IPS-20b (cell line): ENCODE measurements at regions not wholly inside any gene's neighbourhood (a gene's known extent, or its start where the extent isn't known, plus 50 kb on each side); places are given as distances from the start of the nearest gene placed in this dataset.

ENCODE experiments used
- H3K27ac ChIP-seq: one replicate; pipeline ENCODE4 v1.5.1; 2013; ENCODE audit warnings: low read length
- H3K27me3 ChIP-seq: 2 replicates; pipeline ENCODE4 v1.6.1; 2013; ENCODE audit warnings: mild to moderate bottlenecking, low read length, inconsistent platforms; ENCODE audit not compliant: insufficient read depth
- H3K36me3 ChIP-seq: 2 replicates; pipeline ENCODE4 v1.6.1; 2013; ENCODE audit warnings: low read depth, mild to moderate bottlenecking, inconsistent platforms, low read length, moderate library complexity; ENCODE audit not compliant: insufficient read depth
- H3K4me1 ChIP-seq: 2 replicates; pipeline ENCODE4 v1.6.1; 2013; ENCODE audit warnings: mild to moderate bottlenecking, control low read depth, inconsistent platforms, low read length, moderate library complexity; ENCODE audit not compliant: insufficient read depth
- H3K4me3 ChIP-seq: 2 replicates; pipeline ENCODE4 v1.5.1; 2013; ENCODE audit warnings: mild to moderate bottlenecking, low read length, inconsistent platforms
- H3K9ac ChIP-seq: 2 replicates; pipeline ENCODE4 v1.6.1; 2013; ENCODE audit warnings: low read depth, mild to moderate bottlenecking, inconsistent platforms, low read length, moderate library complexity
- H3K9me3 ChIP-seq: 2 replicates; pipeline ENCODE4 v1.6.1; 2013; ENCODE audit warnings: mild to moderate bottlenecking, low read depth, low read length, inconsistent platforms; ENCODE audit not compliant: insufficient read depth

DNA sequence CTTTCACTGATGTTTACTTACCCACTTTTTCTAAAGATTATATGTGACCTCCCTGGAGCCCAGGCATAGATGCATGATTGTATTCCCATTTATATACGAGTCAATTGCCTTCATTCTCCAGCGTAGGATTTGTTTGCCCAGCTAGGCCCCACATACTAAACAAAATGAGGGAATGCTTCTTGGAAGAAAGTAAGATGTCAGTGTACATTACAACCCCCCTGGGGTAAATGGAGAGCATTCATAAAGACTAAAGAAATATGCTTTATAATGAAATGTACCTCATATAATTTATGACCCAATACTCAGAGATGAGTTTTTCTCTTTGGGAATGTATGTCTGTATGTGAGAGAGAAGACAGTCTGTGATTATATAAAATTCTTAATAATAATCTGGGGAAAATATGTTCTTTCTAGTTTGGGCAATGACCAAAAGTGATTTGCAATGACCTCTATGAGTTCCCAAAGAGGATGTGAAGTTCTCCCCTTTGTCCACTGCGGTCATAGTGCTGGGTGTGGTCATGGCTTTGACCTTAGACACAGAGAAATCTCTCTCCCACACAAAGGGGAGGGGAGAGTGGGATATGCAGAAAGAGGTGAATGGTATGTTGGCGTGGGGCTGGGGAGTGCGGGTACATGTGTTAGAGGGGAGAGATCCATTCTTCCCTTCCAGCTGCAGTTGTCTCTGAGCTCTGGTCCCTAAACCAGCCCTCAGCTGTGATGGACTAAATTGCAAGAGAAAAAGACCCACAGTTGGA is 175.6 kb downstream of the EN1 start:
- H3K9ac ChIP-seq, result no peak overlapping the region
- H3K4me3 ChIP-seq, result no peak overlapping the region
- no peaks in the 10 kb centered on the region for H3K36me3 ChIP-seq
- peaks cover 9% of the 10 kb centered on the region; the same call in 1 of the 2 replicates for H3K4me1 ChIP-seq
- no peaks in the 10 kb centered on the region for H3K9me3 ChIP-seq
- no peaks in the 10 kb centered on the region for H3K27me3 ChIP-seq
- H3K27ac ChIP-seq, result no peak overlapping the region

DNA sequence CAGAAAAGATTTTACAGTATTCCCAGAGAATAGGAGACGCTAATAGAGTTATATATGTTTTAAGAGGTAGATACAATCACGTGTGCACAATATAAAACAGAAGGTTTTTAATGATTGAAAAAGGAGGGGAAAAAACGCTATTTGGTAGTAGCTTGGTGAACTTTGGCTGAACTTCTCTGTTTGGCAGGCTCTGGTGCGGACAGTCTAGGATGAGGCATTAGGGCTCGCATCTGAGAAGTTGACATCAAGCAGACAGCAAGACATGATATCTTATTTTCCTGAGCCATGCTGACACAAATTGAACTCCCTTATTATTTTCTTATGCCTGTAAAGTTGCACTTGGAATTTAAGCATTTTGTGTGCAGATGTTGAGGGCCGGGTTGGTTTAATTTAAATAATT is 176.6 kb downstream of the EN1 start:
- H3K9ac ChIP-seq, result no peak overlapping the region

DNA sequence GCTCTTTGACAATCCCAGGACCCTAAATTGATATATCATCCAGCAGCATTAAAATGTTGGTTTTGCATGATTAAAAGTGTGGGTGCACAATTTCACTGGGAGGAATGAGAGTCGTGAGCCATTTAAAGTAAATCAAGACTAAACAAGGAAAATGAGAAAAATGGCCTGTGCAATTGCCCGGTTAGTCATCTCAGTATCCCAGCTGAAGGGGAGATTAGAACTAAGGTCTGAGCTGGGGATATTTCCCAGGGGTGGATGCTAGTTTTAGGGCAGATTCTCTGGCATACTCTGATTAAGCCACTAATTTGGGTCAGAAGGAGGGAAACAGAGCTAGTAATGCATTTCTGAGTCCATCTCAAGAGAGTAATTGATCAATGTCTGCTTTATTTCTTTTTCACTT is 177.2 kb downstream of the EN1 start:
- H3K36me3 ChIP-seq, result no peaks in the 10 kb centered on the region
- H3K27ac ChIP-seq, result no peak overlapping the region
- H3K9me3 ChIP-seq, result no peaks in the 10 kb centered on the region
- H3K4me3 ChIP-seq, result no peak overlapping the region
- H3K4me1 ChIP-seq, result peaks cover 9% of the 10 kb centered on the region; the same call in 1 of the 2 replicates
- H3K27me3 ChIP-seq, result no peaks in the 10 kb centered on the region
- H3K9ac ChIP-seq, result no peak overlapping the region

More for the DNA sequence above, 176.6 kb downstream of the EN1 start:
- Histone ChIP-seq H3K4me3 (no peak overlapping the region), H3K27me3 (no peaks in the 10 kb centered on the region), H3K9me3 (no peaks in the 10 kb centered on the region), H3K36me3 (no peaks in the 10 kb centered on the region), H3K4me1 (peaks cover 9% of the 10 kb centered on the region; the same call in 1 of the 2 replicates), H3K27ac (no peak overlapping the region)

DNA sequence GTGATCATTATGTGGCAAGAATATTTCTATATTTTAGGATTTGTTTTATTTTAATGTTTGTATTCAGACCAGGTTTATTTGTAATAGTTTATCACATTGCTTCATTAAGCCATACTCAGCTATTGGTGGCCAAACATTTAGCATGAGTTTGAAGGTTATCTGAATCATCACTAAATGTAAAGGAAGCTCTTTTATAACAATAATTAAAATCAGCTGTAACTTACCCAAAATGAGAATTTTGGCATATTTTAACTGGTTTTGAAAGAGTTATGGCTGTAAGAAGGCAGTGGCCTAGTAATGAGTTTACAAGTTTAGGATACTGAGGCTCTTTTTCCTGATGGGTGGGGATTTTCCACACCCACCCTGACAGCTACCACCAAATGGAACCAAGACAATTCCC is 177.8 kb downstream of the EN1 start:
- no peaks in the 10 kb centered on the region for H3K27me3 ChIP-seq
- H3K36me3 ChIP-seq, result no peaks in the 10 kb centered on the region
- no peak overlapping the region for H3K27ac ChIP-seq
- no peak overlapping the region for H3K4me3 ChIP-seq
- no peak overlapping the region for H3K9ac ChIP-seq
- peaks cover 9% of the 10 kb centered on the region; the same call in 1 of the 2 replicates for H3K4me1 ChIP-seq
- no peaks in the 10 kb centered on the region for H3K9me3 ChIP-seq

DNA sequence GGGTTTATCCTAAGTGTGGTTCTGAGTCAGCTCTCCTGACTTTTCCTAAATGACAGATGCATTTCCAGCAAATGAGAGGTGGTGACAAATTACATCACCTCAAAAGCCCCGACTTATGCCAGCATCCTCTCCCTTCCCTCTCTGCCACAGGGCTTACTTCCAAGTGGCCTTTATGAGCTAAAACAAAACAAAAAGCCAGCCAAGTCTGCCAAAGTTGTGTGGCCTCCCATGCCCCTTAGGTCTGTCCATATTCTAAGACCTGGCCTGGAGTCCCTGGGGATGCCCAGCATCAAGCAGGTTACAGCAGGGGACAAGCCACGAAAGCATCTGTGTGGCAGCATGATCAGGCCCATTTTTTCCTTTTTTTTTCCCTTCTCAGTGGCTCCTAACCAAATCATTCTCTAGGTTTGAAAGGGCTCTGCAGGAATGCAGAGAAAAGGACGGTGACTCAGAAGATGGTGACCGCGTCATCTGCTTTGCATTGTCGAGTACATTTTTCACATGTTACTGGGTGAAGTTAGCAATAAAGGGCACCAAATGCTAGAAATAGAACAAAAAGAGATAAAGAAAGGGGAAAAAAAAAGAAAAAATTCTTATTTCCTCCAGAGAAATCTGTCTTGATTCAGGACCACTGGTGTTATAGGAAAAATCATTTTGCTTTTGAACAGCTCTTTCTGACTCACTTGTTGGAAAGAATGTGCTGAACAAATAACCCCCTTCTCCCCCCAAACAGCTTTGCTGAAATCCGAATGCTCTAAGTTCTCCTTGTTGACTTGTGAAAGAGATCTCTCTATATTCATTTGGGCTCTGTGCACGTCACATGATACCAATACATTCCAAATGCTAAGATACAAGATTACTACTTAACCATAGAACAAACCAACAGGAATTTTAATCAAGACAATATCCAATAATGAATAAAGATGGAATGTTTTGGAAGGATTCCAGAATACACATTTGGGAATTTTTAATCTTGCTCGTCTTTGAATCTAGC is 178.7 kb downstream of the EN1 start:
- no peak overlapping the region for H3K27ac ChIP-seq
- H3K9ac ChIP-seq, result no peak overlapping the region
- H3K4me1 ChIP-seq, result peaks cover 9% of the 10 kb centered on the region; the same call in 1 of the 2 replicates

DNA sequence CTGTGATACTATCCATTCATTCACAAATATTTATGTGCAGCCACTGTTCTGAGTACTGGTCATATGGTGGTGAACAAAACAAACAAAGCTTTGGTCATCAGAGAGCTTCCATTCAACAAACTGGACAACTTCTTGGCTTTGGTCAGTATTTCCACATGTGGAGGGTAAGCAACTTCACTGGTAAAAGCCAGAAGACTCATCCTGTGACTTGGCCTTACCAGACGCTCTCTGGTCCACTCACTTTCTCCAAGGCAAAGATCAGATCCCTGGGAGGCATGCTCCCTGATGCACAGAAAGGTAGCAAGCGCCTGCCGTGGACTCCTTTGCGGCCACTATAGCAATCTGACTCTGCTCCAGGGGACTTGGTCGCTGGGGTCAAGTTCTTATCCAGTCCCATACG is 179.5 kb downstream of the EN1 start:
- Histone ChIP-seq H3K27ac (no peak overlapping the region), H3K9me3 (no peaks in the 10 kb centered on the region), H3K27me3 (no peaks in the 10 kb centered on the region), H3K36me3 (no peaks in the 10 kb centered on the region), H3K4me1 (peaks cover 9% of the 10 kb centered on the region; the same call in 1 of the 2 replicates), H3K9ac (no peak overlapping the region), H3K4me3 (no peak overlapping the region)

More for the DNA sequence above, 178.7 kb downstream of the EN1 start:
- Histone ChIP-seq H3K4me3 (no peak overlapping the region), H3K36me3 (no peaks in the 10 kb centered on the region), H3K27me3 (no peaks in the 10 kb centered on the region), H3K9me3 (no peaks in the 10 kb centered on the region)

DNA sequence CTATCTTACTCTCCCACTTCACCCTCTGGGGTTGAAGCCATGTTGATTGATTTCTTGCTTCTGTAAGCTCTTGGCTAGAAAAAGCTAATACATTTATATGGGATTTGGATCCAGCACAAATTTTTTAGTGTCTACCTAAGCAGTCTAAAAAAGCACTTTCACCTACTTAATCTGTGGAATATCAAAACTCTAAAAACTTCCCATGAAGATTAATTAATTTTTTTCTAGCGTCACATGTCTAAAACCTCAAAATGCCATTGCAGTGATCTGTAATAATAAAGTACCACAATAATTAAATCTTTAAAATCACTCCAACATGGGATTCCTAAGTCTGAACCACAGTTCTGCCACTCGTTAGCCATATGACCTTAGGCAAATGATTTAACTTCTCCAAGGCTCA is 180.1 kb downstream of the EN1 start:
- H3K27ac ChIP-seq, result no peak overlapping the region
- H3K9me3 ChIP-seq, result no peaks in the 10 kb centered on the region
- H3K4me1 ChIP-seq, result peaks cover 9% of the 10 kb centered on the region; the same call in 1 of the 2 replicates
- no peaks in the 10 kb centered on the region for H3K27me3 ChIP-seq
- no peaks in the 10 kb centered on the region for H3K36me3 ChIP-seq
- H3K9ac ChIP-seq, result no peak overlapping the region
- no peak overlapping the region for H3K4me3 ChIP-seq

DNA sequence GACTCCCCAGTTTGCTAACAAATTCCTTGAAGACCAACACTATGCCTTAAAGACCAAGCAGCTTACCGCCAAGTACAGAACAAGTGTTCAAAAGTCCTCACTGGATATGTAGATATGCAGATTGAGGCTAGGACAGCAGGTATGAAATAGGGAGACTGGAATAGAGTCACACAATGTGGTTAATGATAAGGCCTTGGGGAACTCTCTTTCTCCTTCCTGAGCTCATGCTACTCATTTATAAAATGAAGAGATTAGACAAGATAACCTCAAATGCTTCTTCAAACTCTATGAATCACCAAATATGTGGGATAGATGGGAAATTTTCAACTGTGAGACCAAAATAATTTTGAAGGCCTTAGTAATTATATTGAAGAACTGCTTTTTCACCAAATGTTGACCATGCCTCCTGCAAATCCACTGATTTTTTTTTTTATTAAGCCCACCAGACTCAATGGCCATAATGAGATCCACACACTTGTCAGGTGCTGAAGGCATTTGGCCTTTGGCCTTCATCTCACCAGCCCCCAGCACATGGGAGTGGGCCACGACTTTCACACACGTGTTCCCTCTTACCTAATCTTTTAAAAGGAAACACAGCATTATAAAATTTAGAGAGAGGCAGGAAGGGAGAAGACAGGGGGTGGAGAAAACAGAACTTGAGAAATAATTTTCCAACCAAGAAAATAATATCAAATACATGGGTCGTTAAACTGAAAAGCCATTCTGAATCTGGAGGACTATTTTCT is 181.5 kb downstream of the EN1 start:
- no peak overlapping the region for H3K9ac ChIP-seq
- H3K4me3 ChIP-seq, result no peak overlapping the region
- no peaks in the 10 kb centered on the region for H3K36me3 ChIP-seq
- no peaks in the 10 kb centered on the region for H3K9me3 ChIP-seq
- H3K4me1 ChIP-seq, result peaks cover 9% of the 10 kb centered on the region; the same call in 1 of the 2 replicates
- no peaks in the 10 kb centered on the region for H3K27me3 ChIP-seq
- no peak overlapping the region for H3K27ac ChIP-seq

DNA sequence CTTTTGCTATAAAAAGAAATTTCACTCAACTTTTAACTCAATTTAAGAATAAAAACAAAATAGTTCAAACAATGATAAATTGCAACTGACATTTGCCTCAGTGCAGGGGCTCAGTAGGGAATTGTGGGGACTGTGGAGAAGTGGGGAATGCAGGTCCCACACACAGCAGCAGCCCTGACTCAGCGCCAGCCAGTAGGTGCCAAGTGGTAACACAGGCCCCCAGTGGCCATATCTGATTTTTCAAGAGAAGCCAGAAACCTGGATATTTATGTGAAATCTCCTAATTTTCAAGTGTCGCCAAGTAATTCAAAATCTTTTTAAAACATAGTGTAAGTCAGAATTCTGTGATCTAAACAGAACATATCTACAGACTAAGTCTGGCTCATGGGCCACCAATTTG is 186.3 kb downstream of the EN1 start:
- no peak overlapping the region for H3K9ac ChIP-seq
- H3K9me3 ChIP-seq, result no peaks in the 10 kb centered on the region
- H3K27ac ChIP-seq, result no peak overlapping the region
- H3K4me1 ChIP-seq, result no peaks in the 10 kb centered on the region
- no peak overlapping the region for H3K4me3 ChIP-seq
- no peaks in the 10 kb centered on the region for H3K36me3 ChIP-seq
- H3K27me3 ChIP-seq, result no peaks in the 10 kb centered on the region

DNA sequence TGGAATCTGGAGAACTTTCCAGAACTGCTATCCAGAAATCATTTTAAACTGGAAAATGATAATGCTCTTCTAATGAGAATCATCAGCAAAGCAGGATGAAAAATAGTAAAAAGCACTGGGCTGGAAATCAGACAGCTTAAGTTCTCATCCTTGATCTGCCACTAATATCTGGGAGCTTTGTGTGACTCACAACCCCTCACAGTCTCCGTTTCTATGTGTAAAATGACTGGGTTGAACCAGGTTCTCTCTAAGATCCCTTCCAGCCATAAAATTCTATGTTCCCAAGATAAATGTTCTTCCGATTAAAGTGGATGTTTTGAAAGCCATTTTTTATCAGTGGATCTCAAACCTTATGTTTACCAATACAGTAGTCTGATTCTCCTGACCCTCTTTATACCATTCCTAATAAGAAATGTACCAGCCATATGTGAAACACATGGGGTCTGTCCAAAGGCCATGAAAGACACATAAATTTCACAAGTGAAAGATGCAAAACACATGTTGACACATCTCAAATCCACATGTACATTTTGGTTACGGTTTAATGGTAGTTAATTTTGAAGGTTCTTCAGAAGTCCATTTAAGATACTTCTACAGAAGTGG is 188.8 kb downstream of the EN1 start:
- H3K4me3 ChIP-seq, result no peak overlapping the region
- H3K27me3 ChIP-seq, result no peaks in the 10 kb centered on the region
- no peaks in the 10 kb centered on the region for H3K36me3 ChIP-seq

DNA sequence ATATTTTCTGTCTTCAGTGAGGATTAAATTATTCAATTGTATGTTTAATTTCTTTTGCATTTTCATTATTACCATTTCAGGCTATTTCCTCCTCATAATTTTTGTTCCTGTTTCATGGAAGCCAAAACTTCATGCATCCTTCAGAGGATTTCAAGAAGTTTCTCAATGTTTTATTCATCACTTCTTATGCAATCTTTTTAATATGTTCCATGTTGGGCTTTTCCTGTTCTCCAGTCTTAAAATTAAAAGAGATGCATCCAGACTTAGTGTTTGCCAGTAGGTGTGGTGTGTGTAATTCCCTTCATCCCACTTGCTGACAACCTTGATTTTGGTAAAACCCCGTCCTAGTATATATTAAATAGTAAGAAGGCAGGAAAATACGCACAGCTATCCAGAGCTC is 190.0 kb downstream of the EN1 start:
- Histone ChIP-seq H3K9me3 (no peaks in the 10 kb centered on the region), H3K27me3 (no peaks in the 10 kb centered on the region), H3K4me3 (no peak overlapping the region), H3K36me3 (no peaks in the 10 kb centered on the region), H3K27ac (no peak overlapping the region), H3K4me1 (no peaks in the 10 kb centered on the region), H3K9ac (no peak overlapping the region)

More for the DNA sequence above, 188.8 kb downstream of the EN1 start:
- Histone ChIP-seq H3K9ac (no peak overlapping the region), H3K4me1 (no peaks in the 10 kb centered on the region), H3K27ac (no peak overlapping the region), H3K9me3 (no peaks in the 10 kb centered on the region)
